Rectal smooth muscle tissue (tissue), 1 donor: ENCODE measurements at regions not wholly inside any gene's neighbourhood (a gene's known extent, or its start where the extent isn't known, plus 50 kb on each side); places are given as distances from the start of the nearest gene placed in this dataset.

Source experiments
- H3K27ac ChIP-seq: one replicate; pipeline ENCODE4 v1.7.0; 2013; ENCODE audit warnings: low read depth, low read length, inconsistent platforms
- H3K27me3 ChIP-seq: one replicate; pipeline ENCODE4 v1.7.0; 2013; ENCODE audit warnings: low read length; ENCODE audit not compliant: control insufficient read depth, insufficient read depth
- H3K36me3 ChIP-seq: one replicate; pipeline ENCODE4 v1.7.0; 2013; ENCODE audit warnings: low read length; ENCODE audit not compliant: control insufficient read depth, insufficient read depth
- H3K4me1 ChIP-seq: one replicate; pipeline ENCODE4 v1.7.0; 2013; ENCODE audit warnings: low read length; ENCODE audit not compliant: control insufficient read depth, insufficient read depth
- H3K4me3 ChIP-seq: one replicate; pipeline ENCODE4 v1.7.0; 2013; ENCODE audit warnings: low read length
- H3K9ac ChIP-seq: one replicate; pipeline ENCODE4 v1.7.0; 2013; ENCODE audit warnings: low read length

GRCh38 chr16:63018581-63019223 is 982.5 kb upstream of the CDH8 start:
- Histone ChIP-seq H3K4me1 (no peaks in the 10 kb centered on the region), H3K27ac (no peak overlapping the region), H3K9ac (no peak overlapping the region)

GRCh38 chr16:63008688-63009087 is 972.5 kb upstream of the CDH8 start:
- no peak overlapping the region for H3K9ac ChIP-seq
- no peak overlapping the region for H3K27ac ChIP-seq
- no peak overlapping the region for H3K4me3 ChIP-seq
- H3K4me1 ChIP-seq = no peaks in the 10 kb centered on the region
- H3K36me3 ChIP-seq = no peaks in the 10 kb centered on the region
- no peaks in the 10 kb centered on the region for H3K27me3 ChIP-seq

More at GRCh38 chr16:63018581-63019223, 982.5 kb upstream of the CDH8 start:
- no peaks in the 10 kb centered on the region for H3K36me3 ChIP-seq
- no peaks in the 10 kb centered on the region for H3K27me3 ChIP-seq
- H3K4me3 ChIP-seq = no peak overlapping the region

DNA sequence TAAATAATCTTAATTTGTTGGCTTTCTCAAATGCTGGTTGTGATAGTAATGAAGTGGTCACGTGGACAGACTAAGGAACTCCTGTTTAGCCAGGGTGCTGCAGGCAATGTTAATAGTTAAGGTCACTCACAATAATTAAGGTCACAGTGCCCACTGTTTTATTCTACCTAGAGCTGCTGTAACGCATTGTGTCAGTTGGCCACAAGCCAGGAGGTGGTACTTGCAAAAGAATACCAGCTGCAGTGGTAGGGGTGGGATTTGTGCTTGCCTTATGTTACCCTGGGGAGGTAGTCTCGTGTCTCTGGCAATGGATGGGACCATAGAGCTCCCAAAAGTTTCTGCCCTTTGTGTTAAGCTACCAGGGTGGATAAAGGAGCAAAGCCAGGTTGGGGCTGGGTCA is 969.1 kb upstream of the CDH8 start:
- Histone ChIP-seq H3K27me3 (no peaks in the 10 kb centered on the region), H3K4me3 (no peak overlapping the region), H3K36me3 (no peaks in the 10 kb centered on the region), H3K9ac (no peak overlapping the region), H3K4me1 (no peaks in the 10 kb centered on the region), H3K27ac (no peak overlapping the region)

- no peaks in the 10 kb centered on the region for H3K4me1 ChIP-seq
- H3K36me3 ChIP-seq = no peaks in the 10 kb centered on the region
- H3K27ac ChIP-seq = no peak overlapping the region
- no peak overlapping the region for H3K9ac ChIP-seq
- no peak overlapping the region for H3K4me3 ChIP-seq
- no peaks in the 10 kb centered on the region for H3K27me3 ChIP-seq
These were observed 953.2 kb upstream of the CDH8 start for GRCh38 chr16:62989480-62989879.

DNA sequence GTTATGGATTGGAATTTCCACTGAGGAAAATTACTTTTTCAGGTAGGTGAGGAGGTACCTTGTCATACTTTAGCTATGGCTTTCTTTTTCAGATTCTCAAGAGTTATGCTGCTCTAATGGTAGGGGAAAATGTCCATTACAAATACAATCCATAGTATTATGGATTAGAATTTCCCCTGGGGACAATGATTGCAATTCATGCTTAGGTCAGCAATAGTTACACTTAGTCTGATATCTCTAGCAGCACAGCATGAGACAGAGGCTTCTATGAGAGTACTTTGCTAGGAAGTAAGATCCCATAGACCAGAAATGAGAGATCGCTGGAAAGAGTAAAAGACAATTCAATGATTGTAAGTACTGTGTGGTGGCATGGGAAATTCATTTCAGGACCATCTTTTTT is 949.5 kb upstream of the CDH8 start:
- H3K36me3 ChIP-seq = no peaks in the 10 kb centered on the region
- no peak overlapping the region for H3K27ac ChIP-seq
- no peak overlapping the region for H3K4me3 ChIP-seq
- no peaks in the 10 kb centered on the region for H3K4me1 ChIP-seq
- H3K9ac ChIP-seq = no peak overlapping the region
- no peaks in the 10 kb centered on the region for H3K27me3 ChIP-seq

GRCh38 chr16:62978451-62978850 is 942.2 kb upstream of the CDH8 start:
- Histone ChIP-seq H3K27ac (no peak overlapping the region), H3K27me3 (no peaks in the 10 kb centered on the region), H3K36me3 (no peaks in the 10 kb centered on the region), H3K9ac (no peak overlapping the region), H3K4me3 (no peak overlapping the region), H3K4me1 (no peaks in the 10 kb centered on the region)

- Histone ChIP-seq H3K4me1 (no peaks in the 10 kb centered on the region), H3K27me3 (no peaks in the 10 kb centered on the region), H3K27ac (no peak overlapping the region), H3K36me3 (no peaks in the 10 kb centered on the region), H3K9ac (no peak overlapping the region), H3K4me3 (no peak overlapping the region)
These were observed 941.6 kb upstream of the CDH8 start for GRCh38 chr16:62977876-62978275.

DNA sequence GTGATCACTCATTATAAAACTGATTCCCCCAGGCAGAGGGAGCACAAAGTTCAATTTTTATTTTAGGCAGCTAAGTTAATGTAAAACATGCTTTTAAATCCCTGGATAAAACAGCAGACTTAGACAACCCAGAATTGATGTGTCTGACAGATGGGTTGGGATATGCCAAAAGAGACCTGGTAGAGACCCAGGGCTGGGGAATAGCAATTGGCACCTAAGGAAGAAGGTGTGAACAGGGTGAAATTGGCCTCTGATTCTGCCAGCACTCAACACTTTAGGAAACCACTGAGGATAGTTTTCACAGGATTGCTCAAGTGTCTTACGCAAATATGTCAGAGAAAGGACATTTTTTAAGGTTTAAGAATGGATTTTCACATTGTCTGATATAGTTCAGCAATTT is 938.2 kb upstream of the CDH8 start:
- no peaks in the 10 kb centered on the region for H3K4me1 ChIP-seq
- H3K27ac ChIP-seq = no peak overlapping the region
- H3K9ac ChIP-seq = no peak overlapping the region
- no peaks in the 10 kb centered on the region for H3K27me3 ChIP-seq
- no peaks in the 10 kb centered on the region for H3K36me3 ChIP-seq
- H3K4me3 ChIP-seq = no peak overlapping the region

DNA sequence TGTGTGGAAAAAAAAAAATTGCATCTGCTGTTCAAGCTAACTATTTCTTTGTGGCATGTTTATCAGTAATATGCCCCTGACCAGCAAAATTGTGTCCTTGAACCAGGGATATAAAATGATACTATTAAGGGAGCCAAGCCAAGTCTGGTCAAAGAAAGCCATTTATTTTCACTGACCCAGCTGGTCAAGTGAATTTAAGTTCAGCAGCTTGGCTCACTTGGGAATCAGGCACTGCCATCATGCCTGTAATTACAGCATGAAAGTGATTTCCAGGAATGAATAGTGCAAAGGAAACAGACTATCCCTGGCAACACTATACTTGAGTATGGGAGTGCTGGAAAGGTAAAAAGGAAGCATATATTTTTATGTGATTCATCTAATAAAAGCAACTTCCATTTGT is 934.6 kb upstream of the CDH8 start:
- no peak overlapping the region for H3K27ac ChIP-seq
- no peaks in the 10 kb centered on the region for H3K27me3 ChIP-seq
- no peaks in the 10 kb centered on the region for H3K36me3 ChIP-seq
- H3K4me3 ChIP-seq = no peak overlapping the region
- no peaks in the 10 kb centered on the region for H3K4me1 ChIP-seq
- no peak overlapping the region for H3K9ac ChIP-seq

DNA sequence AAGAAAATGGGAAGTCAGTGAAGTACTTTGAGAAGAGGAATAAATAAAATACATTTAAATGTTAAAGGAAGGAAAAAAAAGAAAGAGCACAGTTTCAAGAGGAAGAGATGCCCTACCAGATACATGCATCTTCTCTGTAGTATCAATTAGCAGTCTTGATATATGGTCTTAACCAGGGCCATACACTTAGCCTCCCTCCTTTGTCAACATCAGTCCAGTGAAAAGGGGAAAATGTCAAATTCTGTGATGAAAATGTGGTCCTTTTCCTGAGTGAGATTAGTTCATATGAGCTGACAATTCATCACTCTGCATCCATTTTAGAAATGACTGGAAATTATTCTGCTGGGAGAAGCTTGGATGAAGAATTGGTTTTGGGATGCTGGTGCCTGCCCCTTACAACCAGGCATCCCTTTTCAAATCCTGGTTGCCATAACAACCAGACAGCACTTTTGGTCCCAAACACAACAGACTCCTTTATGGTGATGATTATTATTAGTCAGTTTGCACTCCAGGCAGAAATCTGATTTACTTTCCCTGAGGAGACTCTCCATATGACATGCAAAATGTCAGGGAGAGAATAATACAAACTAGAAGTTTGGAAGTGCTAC is 933.6 kb upstream of the CDH8 start:
- Histone ChIP-seq H3K9ac (no peak overlapping the region), H3K4me3 (no peak overlapping the region), H3K27ac (no peak overlapping the region), H3K36me3 (no peaks in the 10 kb centered on the region), H3K4me1 (no peaks in the 10 kb centered on the region), H3K27me3 (no peaks in the 10 kb centered on the region)

DNA sequence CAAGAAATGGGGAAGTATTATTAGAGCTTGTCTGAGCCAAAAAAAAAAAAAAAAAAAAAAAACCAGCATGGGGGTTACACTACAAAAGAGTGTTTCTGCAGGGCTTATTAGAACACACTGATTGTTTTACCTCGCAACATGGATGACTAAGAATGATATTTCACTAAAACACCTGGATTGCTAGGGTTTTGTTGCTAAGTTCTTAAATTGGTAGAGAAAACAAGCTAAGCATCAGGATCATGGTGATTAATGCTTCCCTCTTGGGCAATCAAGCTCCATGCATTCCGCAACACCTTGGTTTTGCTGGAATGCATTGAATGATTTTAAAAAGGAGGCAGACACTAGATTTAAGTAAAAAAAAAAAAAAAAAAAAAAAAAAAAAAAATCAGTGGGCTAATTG is 931.4 kb upstream of the CDH8 start:
- Histone ChIP-seq H3K4me3 (no peak overlapping the region), H3K9ac (no peak overlapping the region), H3K36me3 (no peaks in the 10 kb centered on the region)

DNA sequence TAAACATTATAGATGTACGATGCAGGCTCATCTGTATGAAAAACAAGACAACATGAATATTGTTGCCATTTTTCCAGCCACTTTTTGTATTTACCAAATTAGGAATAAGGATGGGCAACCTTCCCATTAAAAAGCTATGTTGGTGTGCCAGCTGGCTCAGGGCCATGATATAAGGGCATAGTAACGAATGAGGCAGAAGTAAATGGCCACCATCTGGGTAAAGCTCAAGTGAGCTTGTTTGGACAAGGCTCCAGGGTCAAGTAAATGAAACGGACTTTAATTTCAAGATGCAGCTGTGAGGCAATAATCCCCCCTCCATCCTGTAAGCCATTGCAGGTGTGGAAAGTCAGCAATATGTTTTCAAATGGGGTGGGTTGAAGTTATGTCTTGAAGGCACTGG is 930.9 kb upstream of the CDH8 start:
- no peaks in the 10 kb centered on the region for H3K4me1 ChIP-seq
- no peaks in the 10 kb centered on the region for H3K27me3 ChIP-seq
- H3K9ac ChIP-seq = no peak overlapping the region
- H3K27ac ChIP-seq = no peak overlapping the region
- H3K36me3 ChIP-seq = no peaks in the 10 kb centered on the region
- H3K4me3 ChIP-seq = no peak overlapping the region

More for the DNA sequence above, 931.4 kb upstream of the CDH8 start:
- H3K4me1 ChIP-seq = no peaks in the 10 kb centered on the region
- H3K27ac ChIP-seq = no peak overlapping the region
- H3K27me3 ChIP-seq = no peaks in the 10 kb centered on the region

GRCh38 chr16:62966626-62967025 is 930.4 kb upstream of the CDH8 start:
- Histone ChIP-seq H3K27me3 (no peaks in the 10 kb centered on the region), H3K4me1 (no peaks in the 10 kb centered on the region), H3K4me3 (no peak overlapping the region)

More at GRCh38 chr16:62966626-62967025, 930.4 kb upstream of the CDH8 start:
- no peak overlapping the region for H3K27ac ChIP-seq
- no peak overlapping the region for H3K9ac ChIP-seq
- no peaks in the 10 kb centered on the region for H3K36me3 ChIP-seq
